ENCODE measurements at regions not wholly inside any gene's neighbourhood (a gene's known extent, or its start where the extent isn't known, plus 50 kb on each side); places are given as distances from the start of the nearest gene placed in this dataset.

DNA sequence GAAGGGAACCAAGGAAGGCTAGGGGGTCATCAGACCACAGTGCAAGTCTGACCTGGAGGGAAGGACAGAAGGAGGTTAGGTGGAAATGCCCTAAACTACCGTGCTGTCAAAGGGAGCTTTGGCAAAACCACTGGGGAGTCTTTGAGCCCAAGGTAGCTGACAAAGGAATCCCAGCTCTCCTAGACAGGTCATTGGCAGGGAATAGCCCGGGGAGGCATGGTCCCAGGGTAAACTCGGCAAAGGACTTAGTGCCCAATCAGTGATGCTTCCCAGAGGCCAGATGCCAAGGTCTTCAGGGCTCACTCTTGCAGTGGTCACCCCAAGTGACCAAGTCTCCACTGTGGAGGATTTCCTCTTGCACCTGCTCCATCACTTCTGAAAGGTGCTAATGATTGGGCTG, 102.3 kb upstream of the CDYL start:
- Histone ChIP-seq H4K8ac (ENCODE audit: low read depth, low read length) (no peak overlapping the region), H2AK5ac (ENCODE audit: low read depth, low read length) (no peak overlapping the region), H3K9ac (ENCODE audit: low read depth, low read length, poor library complexity) (no peak overlapping the region), H3K27ac (replicated peaks; ENCODE audit: low read length) (no peak overlapping the region), H3K9me3 (replicated peaks in 1 of 2; ENCODE audit: control insufficient read depth in 2 of 2, insufficient read depth in 1 of 2, low read depth in 1 of 2, low read length in 2 of 2) (peaks cover 0 to 2% of the 10 kb centered on the region in 2 donors), H3K4me1 (ENCODE audit: control insufficient read depth in 2 of 2, insufficient read depth in 1 of 2, low read depth in 1 of 2, low read length in 2 of 2) (no peaks in the 10 kb centered on the region), H3K4me3 (ENCODE audit: low read length in 2 of 2) (no peak overlapping the region), H2AFZ (ENCODE audit: low read length) (no peak overlapping the region), H2BK12ac (ENCODE audit: low read length) (no peak overlapping the region), H3K4ac (ENCODE audit: low read length) (no peak overlapping the region), H2BK15ac (ENCODE audit: low read length) (no peak overlapping the region), H3K14ac (ENCODE audit: low read length) (no peak overlapping the region), H3K79me1 (ENCODE audit: low read depth, low read length) (no peaks in the 10 kb centered on the region), H3K18ac (ENCODE audit: low read length) (no peak overlapping the region), H3K36me3 (replicated peaks in 1 of 2; ENCODE audit: control insufficient read depth in 2 of 2, insufficient read depth in 2 of 2, low read length in 2 of 2) (no peaks in the 10 kb centered on the region), H2BK5ac (ENCODE audit: low read length) (no peak overlapping the region), H3K23ac (ENCODE audit: low read depth, low read length, poor library complexity) (no peak overlapping the region), H3K27me3 (ENCODE audit: control insufficient read depth in 3 of 3, insufficient read depth in 3 of 3, low read depth in 1 of 3, low read length in 3 of 3) (peaks cover 0 to 2% (median 0%) of the 10 kb centered on the region in 3 experiments), H3K4me2 (ENCODE audit: insufficient read depth, low read length, poor library complexity, severe bottlenecking) (no peak overlapping the region), H2BK120ac (ENCODE audit: low read depth, low read length) (no peak overlapping the region), H4K91ac (ENCODE audit: low read depth, low read length, poor library complexity) (no peak overlapping the region)
- no CpG with 5 or more reads among the region's 3 CpGs for WGBS, 2 donors (ENCODE audit: extremely low coverage in 2 of 2, insufficient read length in 2 of 2, insufficient replicate concordance in 1 of 2)
- no peak for DNase-seq (ENCODE audit: low spot score)

- Histone ChIP-seq H2AK5ac (ENCODE audit: low read depth, low read length) (no peak overlapping the region), H3K4me3 (ENCODE audit: low read length in 2 of 2) (no peak overlapping the region), H3K4ac (ENCODE audit: low read length) (no peak overlapping the region), H2BK12ac (ENCODE audit: low read length) (no peak overlapping the region), H2BK15ac (ENCODE audit: low read length) (no peak overlapping the region), H3K9ac (ENCODE audit: low read depth, low read length, poor library complexity) (no peak overlapping the region), H3K9me3 (replicated peaks in 1 of 2; ENCODE audit: control insufficient read depth in 2 of 2, insufficient read depth in 1 of 2, low read depth in 1 of 2, low read length in 2 of 2) (peaks cover 0 to 2% of the 10 kb centered on the region in 2 donors), H2BK120ac (ENCODE audit: low read depth, low read length) (no peak overlapping the region), H3K79me1 (ENCODE audit: low read depth, low read length) (no peaks in the 10 kb centered on the region), H4K91ac (ENCODE audit: low read depth, low read length, poor library complexity) (no peak overlapping the region), H2BK5ac (ENCODE audit: low read length) (no peak overlapping the region), H3K36me3 (replicated peaks in 1 of 2; ENCODE audit: control insufficient read depth in 2 of 2, insufficient read depth in 2 of 2, low read length in 2 of 2) (no peaks in the 10 kb centered on the region), H3K4me2 (ENCODE audit: insufficient read depth, low read length, poor library complexity, severe bottlenecking) (no peak overlapping the region), H4K8ac (ENCODE audit: low read depth, low read length) (no peak overlapping the region), H3K27ac (replicated peaks; ENCODE audit: low read length) (no peak overlapping the region), H3K27me3 (ENCODE audit: control insufficient read depth in 3 of 3, insufficient read depth in 3 of 3, low read depth in 1 of 3, low read length in 3 of 3) (peaks cover 0 to 2% (median 0%) of the 10 kb centered on the region in 3 experiments), H3K18ac (ENCODE audit: low read length) (no peak overlapping the region), H3K4me1 (ENCODE audit: control insufficient read depth in 2 of 2, insufficient read depth in 1 of 2, low read depth in 1 of 2, low read length in 2 of 2) (no peaks in the 10 kb centered on the region), H3K14ac (ENCODE audit: low read length) (no peak overlapping the region), H2AFZ (ENCODE audit: low read length) (no peak overlapping the region), H3K23ac (ENCODE audit: low read depth, low read length, poor library complexity) (no peak overlapping the region)
- no CpG with 5 or more reads among the region's 3 CpGs for WGBS, 2 donors (ENCODE audit: extremely low coverage in 2 of 2, insufficient read length in 2 of 2, insufficient replicate concordance in 1 of 2)
- DNase-seq (ENCODE audit: low spot score) = no peak
Observed at GRCh38 chr6:4672772-4673171, 103.4 kb upstream of the CDYL start.

- Histone ChIP-seq H3K4me3 (ENCODE audit: low read length in 2 of 2) (no peak overlapping the region), H2BK5ac (ENCODE audit: low read length) (no peak overlapping the region), H3K9ac (ENCODE audit: low read depth, low read length, poor library complexity) (no peak overlapping the region), H2AFZ (ENCODE audit: low read length) (no peak overlapping the region), H3K36me3 (replicated peaks in 1 of 2; ENCODE audit: control insufficient read depth in 2 of 2, insufficient read depth in 2 of 2, low read length in 2 of 2) (no peaks in the 10 kb centered on the region), H3K4me1 (ENCODE audit: control insufficient read depth in 2 of 2, insufficient read depth in 1 of 2, low read depth in 1 of 2, low read length in 2 of 2) (no peaks in the 10 kb centered on the region), H3K4ac (ENCODE audit: low read length) (no peak overlapping the region), H2AK5ac (ENCODE audit: low read depth, low read length) (no peak overlapping the region), H2BK15ac (ENCODE audit: low read length) (no peak overlapping the region), H2BK12ac (ENCODE audit: low read length) (no peak overlapping the region), H3K79me1 (ENCODE audit: low read depth, low read length) (no peaks in the 10 kb centered on the region), H2BK120ac (ENCODE audit: low read depth, low read length) (peak overlapping the region; percentile 47), H3K4me2 (ENCODE audit: insufficient read depth, low read length, poor library complexity, severe bottlenecking) (no peak overlapping the region), H3K27me3 (ENCODE audit: control insufficient read depth in 3 of 3, insufficient read depth in 3 of 3, low read depth in 1 of 3, low read length in 3 of 3) (no peaks in the 10 kb centered on the region), H3K23ac (ENCODE audit: low read depth, low read length, poor library complexity) (no peak overlapping the region), H4K8ac (ENCODE audit: low read depth, low read length) (no peak overlapping the region), H3K9me3 (replicated peaks in 1 of 2; ENCODE audit: control insufficient read depth in 2 of 2, insufficient read depth in 1 of 2, low read depth in 1 of 2, low read length in 2 of 2) (peaks cover 0 to 2% of the 10 kb centered on the region in 2 donors), H3K14ac (ENCODE audit: low read length) (no peak overlapping the region), H3K27ac (replicated peaks; ENCODE audit: low read length) (no peak overlapping the region), H4K91ac (ENCODE audit: low read depth, low read length, poor library complexity) (no peak overlapping the region), H3K18ac (ENCODE audit: low read length) (no peak overlapping the region)
- no peak for DNase-seq (ENCODE audit: low spot score)
- WGBS, 2 donors (ENCODE audit: extremely low coverage in 2 of 2, insufficient read length in 2 of 2, insufficient replicate concordance in 1 of 2) = no CpG with 5 or more reads among the region's 13 CpGs
Observed at GRCh38 chr6:4671587-4672115, 104.6 kb upstream of the CDYL start.

GRCh38 chr6:4670824-4671409, 105.3 kb upstream of the CDYL start:
- H2BK120ac ChIP-seq (ENCODE audit: low read depth, low read length) = no peak overlapping the region
- no peak overlapping the region for H2BK12ac ChIP-seq (ENCODE audit: low read length)
- no peak overlapping the region for H2BK15ac ChIP-seq (ENCODE audit: low read length)
- H3K4me3 ChIP-seq (ENCODE audit: low read length in 2 of 2) = no peak overlapping the region
- no peak overlapping the region for H3K18ac ChIP-seq (ENCODE audit: low read length)
- WGBS, 2 donors (ENCODE audit: extremely low coverage in 2 of 2, insufficient read length in 2 of 2, insufficient replicate concordance in 1 of 2) = no CpG with 5 or more reads among the region's 2 CpGs
- H3K36me3 ChIP-seq (replicated peaks in 1 of 2; ENCODE audit: control insufficient read depth in 2 of 2, insufficient read depth in 2 of 2, low read length in 2 of 2) = no peaks in the 10 kb centered on the region
- no peak overlapping the region for H4K91ac ChIP-seq (ENCODE audit: low read depth, low read length, poor library complexity)
- no peak overlapping the region for H2AK5ac ChIP-seq (ENCODE audit: low read depth, low read length)
- H3K9ac ChIP-seq (ENCODE audit: low read depth, low read length, poor library complexity) = no peak overlapping the region
- no peak overlapping the region for H3K23ac ChIP-seq (ENCODE audit: low read depth, low read length, poor library complexity)
- no peak overlapping the region for H2BK5ac ChIP-seq (ENCODE audit: low read length)
- no peak for DNase-seq (ENCODE audit: low spot score)
- H2AFZ ChIP-seq (ENCODE audit: low read length) = no peak overlapping the region
- H3K9me3 ChIP-seq (replicated peaks in 1 of 2; ENCODE audit: control insufficient read depth in 2 of 2, insufficient read depth in 1 of 2, low read depth in 1 of 2, low read length in 2 of 2) = peaks cover 0 to 2% of the 10 kb centered on the region in 2 donors
- H3K4me1 ChIP-seq (ENCODE audit: control insufficient read depth in 2 of 2, insufficient read depth in 1 of 2, low read depth in 1 of 2, low read length in 2 of 2) = no peaks in the 10 kb centered on the region
- H3K27me3 ChIP-seq (ENCODE audit: control insufficient read depth in 3 of 3, insufficient read depth in 3 of 3, low read depth in 1 of 3, low read length in 3 of 3) = no peaks in the 10 kb centered on the region
- no peak overlapping the region for H3K27ac ChIP-seq (replicated peaks; ENCODE audit: low read length)
- H3K4ac ChIP-seq (ENCODE audit: low read length) = no peak overlapping the region
- no peaks in the 10 kb centered on the region for H3K79me1 ChIP-seq (ENCODE audit: low read depth, low read length)
- no peak overlapping the region for H4K8ac ChIP-seq (ENCODE audit: low read depth, low read length)
- H3K14ac ChIP-seq (ENCODE audit: low read length) = no peak overlapping the region
- no peak overlapping the region for H3K4me2 ChIP-seq (ENCODE audit: insufficient read depth, low read length, poor library complexity, severe bottlenecking)

Data from neuronal stem cell (in vitro differentiated cells).